NCI-H2196 (cell line): ENCODE measurements at regions not wholly inside any gene's neighbourhood (a gene's known extent, or its start where the extent isn't known, plus 50 kb on each side); places are given as distances from the start of the nearest gene placed in this dataset.
"Not testable (repeated sequence)": the region's sequence is repeated elsewhere in the genome, so short reads cannot be mapped to it uniquely, and the experiment has no call there.

ENCODE experiments used
- DNase-seq: peaks from one replicate; lab custom pipeline; 2025; ENCODE audit not compliant: unreplicated experiment; lab: John Stamatoyannopoulos, UW

DNA sequence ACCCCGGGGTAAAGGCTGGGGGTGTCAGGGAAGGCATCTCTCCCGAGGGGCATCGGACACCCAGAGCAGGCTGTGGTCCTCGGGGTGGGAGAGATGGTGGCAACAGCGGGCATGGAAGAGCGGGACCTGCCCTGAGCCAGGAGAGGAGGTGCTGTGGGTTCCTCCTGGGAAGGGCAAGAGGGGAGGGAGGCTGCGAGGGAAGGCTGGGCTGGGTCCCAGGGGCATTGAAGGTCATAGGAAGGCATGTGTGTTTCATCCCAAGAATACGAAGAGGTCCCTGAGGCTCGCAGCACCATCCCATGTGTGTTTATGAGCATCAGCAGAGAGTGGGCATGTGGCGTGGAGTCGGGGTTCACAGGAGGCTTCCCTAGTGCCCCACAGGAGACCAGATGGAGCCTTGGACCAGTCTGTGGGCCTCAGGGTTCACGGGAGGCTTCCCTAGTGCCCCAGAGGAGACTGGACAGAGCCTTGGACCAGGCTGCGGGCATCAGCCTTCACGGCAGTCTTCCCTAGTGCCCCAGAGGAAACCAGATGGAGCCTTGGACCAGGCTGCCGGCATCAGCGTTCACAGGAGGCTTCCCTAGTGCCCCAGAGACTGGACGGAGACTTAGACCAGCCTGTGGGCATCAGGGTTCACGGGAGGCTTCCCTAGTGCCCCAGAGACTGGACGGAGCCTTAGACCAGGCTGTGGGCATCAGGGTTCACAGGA is 420.6 kb downstream of the BRD1 start:
- DNase-seq, result no peak

DNA sequence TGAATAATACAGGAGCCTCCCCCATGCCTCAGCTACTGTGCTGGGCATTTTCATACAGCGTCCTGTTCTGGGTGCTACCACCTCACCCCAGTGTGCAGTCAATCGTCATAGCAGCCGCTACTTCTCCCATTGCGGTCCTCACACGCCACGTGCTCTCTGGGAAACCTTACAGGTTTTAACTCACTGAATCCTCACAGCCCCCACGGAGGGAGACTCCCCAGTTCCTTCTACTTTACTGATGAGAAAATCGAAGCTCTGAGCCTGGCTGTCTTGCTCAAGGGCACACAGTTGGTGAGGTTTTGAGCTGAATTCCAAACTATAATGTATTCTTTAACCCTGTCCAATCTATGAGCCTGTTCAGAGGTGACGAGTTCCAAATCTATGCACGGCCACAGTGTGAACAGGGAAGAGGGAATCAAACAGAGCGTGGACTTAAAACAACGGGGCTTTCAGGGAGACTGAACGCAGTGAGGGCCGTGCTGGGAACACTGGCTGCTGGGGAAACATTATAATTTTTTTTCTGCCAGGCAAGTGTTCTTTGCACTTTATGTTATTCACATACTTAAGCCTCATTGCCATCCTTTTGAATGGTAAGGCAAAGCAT is 421.5 kb downstream of the BRD1 start:
- DNase-seq, result no peak

- no peak for DNase-seq
These were observed 422.1 kb downstream of the BRD1 start for GRCh38 chr22:49405590-49405989.

DNA sequence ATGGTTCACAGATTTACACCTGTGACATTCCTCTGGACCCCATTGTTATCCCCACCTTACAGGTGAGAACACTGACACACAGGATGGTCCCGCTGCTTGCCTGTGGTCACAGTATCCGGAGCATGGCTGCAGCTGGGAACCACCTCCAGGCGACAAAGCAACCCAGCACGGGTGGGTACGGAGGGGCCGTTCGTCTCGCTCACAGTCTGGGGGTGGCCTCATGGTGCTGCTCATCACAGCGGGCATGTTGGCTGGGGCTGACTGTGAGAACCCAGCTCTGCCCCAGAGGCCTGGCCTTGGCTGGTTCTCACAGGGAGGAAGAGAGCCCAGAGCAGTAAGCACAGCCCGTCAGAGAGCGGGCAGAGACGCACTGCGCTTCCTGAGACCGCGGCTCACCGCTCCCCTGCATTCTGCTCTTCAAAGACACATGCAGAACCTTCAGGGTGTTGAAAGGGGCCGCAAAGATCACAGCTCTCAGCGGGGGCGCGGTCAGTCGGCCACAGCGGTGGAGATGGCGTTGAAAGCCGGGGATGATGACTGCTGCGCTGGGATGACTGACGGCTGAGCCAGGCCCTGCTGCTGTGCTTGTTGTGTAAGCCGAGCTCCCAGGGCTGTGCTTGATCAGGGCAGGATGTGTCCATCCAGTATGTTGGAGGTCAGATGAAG is 423.0 kb downstream of the BRD1 start:
- DNase-seq, result no peak

- DNase-seq, result no peak
These were observed 423.7 kb downstream of the BRD1 start for GRCh38 chr22:49404020-49404419.

DNA sequence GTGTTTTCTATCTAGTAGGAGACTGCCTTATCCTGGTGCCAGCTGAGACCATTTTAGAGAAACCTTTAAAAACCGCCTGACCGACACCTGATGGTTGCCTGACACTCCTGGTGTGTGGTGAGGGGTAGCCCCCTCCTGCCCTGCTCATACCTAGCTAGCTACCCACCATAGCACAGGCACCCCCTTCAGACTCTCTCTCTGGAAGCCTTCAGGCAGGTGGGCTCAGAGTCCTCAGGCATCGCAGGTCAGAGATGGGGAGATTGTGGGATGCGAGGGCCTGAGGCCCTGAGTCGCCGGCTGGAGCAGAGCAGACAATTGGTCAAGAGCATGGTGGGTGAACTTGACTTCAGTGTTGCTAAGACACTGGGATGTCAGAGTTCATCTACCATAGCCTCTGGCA is 424.6 kb downstream of the BRD1 start:
- no peak for DNase-seq

GRCh38 chr22:49402169-49402568 is 425.5 kb downstream of the BRD1 start:
- DNase-seq, result no peak

DNA sequence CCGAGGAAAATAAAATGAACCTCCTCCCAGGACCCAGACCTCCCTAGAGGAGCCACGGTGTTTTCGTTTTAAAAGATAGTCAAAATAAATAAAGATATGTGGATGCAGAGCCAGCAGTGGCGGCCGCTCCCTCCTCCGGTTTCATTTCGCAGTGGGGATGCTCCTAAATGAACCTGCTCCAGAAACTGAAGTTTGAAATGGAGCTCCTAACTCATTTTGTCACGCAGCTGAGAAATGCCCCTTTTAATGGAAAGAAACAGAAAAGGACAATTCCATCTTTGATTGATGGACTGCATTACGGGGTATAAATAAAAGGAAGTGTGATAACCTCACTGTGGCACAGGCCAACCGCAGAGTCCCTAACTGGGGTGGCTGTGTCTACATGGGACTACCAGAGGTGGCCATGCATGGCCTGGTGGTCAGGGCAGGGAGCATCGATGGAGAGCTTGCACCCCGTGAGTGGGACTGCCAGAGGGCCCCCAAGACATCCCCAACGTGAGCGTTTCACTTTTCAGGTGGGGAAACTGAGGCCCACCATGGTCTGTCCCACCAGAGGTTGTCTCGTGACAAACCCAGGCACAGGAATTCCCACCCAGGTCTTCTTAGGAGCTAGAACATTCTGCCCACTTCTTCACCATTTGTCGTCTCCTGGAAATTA is 426.6 kb downstream of the BRD1 start:
- DNase-seq, result no peak

- no peak for DNase-seq
These were observed 427.3 kb downstream of the BRD1 start for GRCh38 chr22:49400136-49400940.

- DNase-seq, result no peak
These were observed 429.0 kb downstream of the BRD1 start for GRCh38 chr22:49398646-49399045.

GRCh38 chr22:49398115-49398514 is 429.6 kb downstream of the BRD1 start:
- no peak for DNase-seq

DNA sequence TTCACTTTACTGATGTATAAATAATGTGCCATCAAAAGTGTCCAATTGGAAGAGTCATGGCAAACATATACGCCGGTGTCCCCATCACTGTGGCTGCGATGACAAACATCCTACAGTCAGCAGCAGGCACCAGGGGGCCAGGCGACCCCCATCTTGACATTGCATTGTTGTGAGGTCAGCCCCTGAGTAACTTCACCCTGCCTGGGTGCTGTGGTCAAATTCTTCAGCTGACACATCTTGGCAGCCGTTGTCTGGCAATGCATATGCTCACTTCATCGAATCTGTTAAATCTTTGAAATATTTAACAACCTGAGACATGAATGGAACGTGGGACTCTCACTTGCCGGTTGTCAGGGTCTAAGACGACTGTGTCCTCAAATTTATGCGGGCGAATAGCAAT is 430.9 kb downstream of the BRD1 start:
- DNase-seq, result no peak

DNA sequence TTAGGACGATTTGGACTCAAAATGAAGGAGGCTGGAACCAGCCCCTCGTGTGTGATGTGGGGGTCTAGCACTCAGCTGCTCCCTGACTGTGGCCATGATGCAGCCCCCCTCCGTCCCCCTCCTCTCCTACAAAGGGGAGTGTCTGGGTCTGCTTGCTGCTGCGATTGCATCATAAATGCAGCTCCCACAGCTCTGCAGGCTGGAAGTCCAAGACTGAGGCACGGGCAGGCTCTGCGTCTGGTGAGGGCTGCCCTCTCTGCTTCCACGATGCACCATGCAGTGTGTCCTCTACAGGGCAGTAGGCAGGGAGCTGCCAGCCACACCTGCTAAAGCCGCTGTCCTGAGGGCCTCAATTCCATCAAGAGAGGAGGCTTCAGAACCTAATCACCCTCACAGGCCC is 432.1 kb downstream of the BRD1 start:
- no peak for DNase-seq

DNA sequence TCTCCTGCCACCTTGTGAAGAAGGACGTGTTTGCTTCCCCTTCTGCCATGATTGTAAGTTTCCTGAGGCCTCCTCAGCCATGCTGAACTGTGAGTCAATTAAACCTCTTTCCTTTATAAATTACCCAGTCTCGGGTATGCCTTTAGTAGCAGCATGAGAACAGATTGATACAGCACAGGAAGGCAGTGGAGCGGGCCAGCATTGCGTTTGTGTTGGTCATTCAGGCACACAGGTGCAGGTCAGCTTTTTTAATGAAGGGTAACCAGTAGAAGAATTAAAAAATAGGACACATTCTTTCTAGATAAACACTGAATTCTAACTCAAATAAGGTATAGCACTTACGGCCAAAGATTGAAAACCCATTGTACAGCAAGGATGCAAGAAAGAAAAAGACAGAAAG is 432.6 kb downstream of the BRD1 start:
- DNase-seq, result not testable (repeated sequence)

DNA sequence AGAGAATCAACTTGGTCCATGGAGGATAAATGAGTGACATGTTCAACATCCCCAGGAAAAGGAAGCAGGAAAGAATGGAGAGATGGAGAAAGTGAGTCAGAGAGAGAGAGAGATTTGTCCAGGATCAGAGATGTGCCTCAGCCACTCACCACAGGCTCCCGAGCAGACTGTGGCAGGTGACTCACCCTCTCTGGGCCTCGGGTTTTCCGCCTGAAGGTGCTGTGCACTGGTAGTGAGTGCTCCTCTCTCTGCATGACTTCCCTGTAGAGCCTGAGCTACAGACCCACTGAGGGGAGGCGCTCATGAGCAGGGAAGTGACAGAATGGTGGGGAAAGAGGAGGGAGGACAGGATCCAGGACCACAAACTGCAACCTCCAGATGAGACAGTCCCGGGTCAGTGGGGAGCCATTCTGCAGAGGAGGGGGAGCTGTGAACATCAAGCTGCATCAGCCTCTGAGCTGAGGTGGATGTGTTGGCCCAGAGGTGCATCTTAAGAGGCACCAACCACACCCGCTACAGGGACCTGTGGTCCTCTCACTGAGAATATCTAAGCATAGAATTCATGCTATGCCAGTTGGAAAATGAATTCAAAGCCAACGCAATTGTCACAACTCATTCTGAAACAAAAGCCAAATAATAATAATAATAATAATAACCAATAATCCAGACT is 433.4 kb downstream of the BRD1 start:
- no peak for DNase-seq

DNA sequence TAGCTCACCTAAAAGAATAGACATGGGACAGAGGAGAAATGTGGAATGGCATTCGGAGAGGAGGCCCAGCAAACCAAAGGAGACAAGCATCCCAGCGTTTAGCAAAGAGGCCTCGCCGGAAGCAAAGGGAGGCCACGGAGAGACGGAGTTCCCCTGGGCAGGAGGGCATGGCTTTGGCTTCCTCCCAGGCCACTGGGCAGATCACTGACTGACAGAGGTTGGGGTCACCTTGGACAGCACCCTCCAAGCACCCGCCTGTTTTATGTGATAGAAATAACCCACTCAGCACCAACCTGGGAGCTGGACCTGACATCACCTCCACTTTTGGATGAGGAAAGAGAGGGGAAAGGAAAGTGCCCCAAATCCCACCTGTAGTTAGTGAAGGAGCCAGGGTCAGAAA is 434.1 kb downstream of the BRD1 start:
- DNase-seq, result no peak

DNA sequence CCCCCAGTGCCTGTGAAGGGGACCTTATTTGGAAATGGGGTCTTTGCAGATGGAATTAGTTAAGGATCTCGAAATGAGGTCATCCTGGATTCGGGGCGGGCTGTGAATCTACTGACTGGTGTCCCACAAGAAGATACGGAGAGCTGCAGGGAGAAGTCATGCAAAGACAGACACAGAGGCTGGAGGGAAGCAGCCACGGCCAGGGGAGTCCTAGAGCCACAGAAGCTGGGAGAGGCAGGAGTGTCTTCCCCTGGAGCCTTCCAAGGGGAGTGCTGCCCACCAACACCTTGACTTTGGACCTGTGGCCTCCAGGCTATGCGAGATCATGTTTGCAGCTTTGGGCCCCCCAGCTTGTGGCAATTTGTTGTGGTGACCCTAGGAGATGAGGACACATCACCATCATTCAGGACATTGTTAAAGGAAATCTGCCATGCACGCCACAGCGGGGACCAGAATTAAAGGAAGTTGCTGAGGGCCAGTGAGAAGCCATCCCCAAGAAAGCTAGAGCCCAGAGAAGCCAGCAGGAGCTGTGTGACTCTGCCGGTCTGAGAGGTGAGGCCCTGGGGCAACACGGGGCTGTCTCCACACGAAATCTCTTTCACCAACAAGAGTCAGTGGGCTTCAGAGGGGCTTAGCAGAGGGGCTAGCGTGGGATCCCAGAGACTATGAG is 434.7 kb downstream of the BRD1 start:
- no peak for DNase-seq

GRCh38 chr22:49392247-49392646 is 435.4 kb downstream of the BRD1 start:
- no peak for DNase-seq

DNA sequence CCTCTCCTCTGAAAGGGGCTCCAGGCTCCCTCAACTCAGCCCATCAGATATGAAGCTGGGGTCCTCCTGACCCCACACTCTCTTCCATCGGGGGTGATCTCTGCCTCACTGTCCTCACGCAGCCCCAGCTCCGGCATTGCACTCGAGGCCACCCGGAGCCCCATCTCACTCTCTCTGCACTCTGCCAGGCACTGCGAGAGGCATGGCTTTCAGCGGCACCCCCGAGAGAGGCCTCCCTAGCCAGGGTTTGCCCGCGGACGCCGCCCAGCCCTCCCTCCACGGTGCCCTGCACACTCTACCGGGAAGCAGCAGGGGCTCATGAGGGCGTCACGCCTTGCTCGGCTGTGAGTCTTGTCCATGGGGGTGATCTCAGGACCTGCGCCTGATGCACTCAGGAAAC is 436.2 kb downstream of the BRD1 start:
- DNase-seq, result no peak

- DNase-seq, result no peak
These were observed 436.7 kb downstream of the BRD1 start for GRCh38 chr22:49390954-49391353.
